GM19468 (cell line): ENCODE measurements at regions not wholly inside any gene's neighbourhood (a gene's known extent, or its start where the extent isn't known, plus 50 kb on each side); places are given as distances from the start of the nearest gene placed in this dataset.

Experiments used
- ATAC-seq: cut with Tn5 transposase; IDR thresholded peaks from one replicate; pipeline ENCODE4 v1.9.1; 2021; ENCODE audit warnings: mild to moderate bottlenecking, moderate library complexity, moderate number of reproducible peaks; ENCODE audit not compliant: unreplicated experiment; ENCODE audit errors: extremely low read depth

DNA sequence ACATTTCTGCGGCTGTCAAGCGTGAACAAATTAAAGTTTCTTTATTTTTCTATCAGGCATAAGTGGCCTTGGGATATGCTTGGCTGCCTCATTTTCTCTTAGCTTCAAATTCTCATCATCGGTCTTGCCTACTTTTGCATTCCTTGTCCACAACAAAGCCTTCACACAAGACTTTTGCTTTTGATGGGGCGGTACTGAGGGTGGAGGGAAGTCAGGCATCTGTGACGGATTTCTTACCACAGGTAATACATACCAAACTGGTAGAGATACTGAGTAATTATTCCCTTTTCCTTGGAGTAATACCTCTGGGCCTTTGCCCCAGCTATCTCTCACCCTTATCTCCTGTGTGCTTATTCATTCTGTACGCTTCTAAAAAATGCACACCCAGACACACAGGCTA lies 468.3 kb upstream of the RGPD4 start:
- ATAC-seq, result no peak

DNA sequence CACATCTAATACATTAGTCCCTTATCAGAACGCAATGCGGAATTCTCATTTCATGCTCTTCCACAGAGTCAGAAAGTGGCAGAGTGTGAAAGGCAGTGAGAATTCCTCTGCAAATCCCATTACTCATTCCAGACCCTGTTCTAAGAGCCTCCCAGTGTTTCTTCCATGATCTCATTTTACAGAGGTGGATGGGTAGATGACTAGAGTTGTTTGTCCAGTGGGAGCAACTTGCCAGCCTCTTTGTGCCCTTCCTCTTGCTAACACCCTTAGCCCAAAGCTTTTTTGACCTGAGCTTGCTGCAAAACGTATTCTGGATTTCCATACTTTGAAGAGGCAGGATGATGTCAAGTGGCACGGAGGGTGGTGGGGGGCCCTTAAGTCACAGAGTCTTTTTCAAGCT lies 467.7 kb upstream of the RGPD4 start:
- no peak for ATAC-seq

DNA sequence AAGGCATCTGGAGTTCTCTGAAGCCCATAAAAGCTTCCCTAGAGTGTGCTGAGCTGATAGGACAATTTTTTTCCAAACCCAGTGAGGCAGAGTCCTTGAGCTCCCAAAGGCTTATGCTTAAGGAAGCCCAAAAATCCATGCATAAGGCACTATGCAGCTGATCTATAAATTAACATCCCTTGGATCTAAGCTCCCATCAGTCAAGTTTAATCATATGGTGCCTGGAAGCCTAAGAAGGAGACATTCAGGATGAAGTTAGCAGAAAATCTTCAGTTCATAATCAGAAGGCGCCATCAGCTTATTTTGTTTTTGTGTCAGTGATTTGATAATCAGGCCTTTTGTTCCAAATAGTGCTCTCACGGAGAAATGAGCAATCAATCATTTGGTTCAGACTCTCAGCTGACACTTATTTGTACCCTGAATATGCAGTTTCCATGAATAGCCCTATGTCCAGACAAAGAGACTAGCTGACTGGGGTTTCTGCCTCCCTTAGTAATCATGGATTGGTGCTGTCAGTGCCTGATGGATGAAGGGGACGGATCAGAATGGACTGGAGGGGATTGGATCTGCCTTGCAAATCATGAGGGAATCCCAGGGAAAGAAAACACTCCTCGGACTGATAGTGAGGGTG lies 464.8 kb upstream of the RGPD4 start:
- ATAC-seq, result no peak

DNA sequence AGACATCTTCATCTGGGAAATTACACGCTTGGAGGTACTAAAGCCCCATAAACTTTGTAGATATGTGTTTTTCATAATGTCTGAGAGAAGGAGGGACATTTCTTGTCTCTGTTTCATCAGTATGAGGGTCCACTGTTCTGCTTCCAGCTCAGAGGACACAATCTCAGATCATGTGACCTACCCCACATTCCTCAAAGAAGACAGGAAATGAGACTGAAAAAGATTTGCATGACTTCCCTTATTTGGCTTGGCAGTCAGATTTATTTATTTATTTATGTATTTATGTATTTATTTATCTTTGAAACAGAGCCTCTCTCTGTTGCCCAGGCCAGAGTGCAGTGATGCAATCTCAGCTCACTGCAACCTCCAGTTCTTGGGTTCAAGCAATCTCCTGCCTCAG lies 463.7 kb upstream of the RGPD4 start:
- ATAC-seq, result no peak

DNA sequence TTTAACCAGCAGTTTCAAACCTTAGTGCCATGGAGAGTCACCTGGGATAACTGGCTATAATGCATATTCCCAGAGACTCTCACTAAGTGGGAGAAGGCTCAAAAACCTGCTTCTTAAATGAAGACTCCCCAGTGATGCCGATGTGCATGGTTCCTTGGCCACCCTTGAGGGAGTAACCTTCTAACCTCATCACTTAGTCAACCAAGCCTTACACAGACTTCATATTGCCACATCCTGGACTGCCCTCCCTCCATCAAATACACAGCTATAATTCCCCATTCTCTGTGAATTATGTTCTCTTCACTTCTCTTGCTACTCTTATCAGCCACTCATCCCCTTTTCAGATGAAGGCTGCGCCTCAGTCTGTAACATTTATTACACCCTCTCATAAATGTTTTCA lies 462.9 kb upstream of the RGPD4 start:
- no peak for ATAC-seq

DNA sequence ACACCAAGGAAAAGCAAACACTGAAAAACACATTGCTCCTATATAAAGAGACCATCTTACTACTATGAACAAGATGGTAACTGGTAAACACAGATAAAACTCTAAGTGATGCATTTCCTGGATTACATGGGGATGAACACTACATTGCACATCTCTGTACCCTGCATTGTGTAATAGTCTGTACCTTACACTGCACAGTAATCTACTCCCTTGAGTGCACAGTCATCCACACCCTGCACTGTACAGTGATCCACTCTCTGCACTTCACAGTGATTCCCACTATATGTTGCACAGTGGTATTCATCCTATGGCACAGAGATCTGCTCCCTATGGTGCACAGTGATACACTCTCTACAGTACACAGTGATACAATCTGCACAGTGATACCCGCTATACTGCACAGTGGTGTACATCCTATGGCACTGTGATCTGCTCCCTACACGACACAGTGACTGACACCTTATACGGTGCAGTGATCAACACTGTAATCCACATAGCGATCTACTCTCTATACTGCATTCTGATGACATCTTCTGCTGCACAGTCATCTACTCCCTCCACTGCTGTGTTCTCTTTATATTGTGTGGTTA lies 462.2 kb upstream of the RGPD4 start:
- no peak for ATAC-seq

DNA sequence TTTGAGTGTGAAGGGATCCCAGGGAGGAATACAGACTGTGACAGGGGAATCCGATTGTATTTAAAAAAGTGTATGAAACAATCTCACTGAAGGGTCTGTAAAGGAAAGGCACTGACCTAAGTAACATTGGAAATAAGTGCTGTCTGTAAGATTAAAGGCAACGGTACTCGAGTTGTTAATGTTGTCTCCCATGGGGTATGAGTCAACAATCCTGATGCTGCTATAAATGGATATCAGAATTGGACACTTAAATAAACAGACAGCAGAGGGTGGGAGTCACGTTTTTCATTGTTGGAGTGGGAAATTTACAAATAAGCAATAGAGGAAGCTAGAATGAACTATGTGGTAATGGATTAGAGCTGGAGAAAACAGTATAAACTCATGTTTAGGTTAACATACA lies 452.4 kb upstream of the RGPD4 start:
- ATAC-seq, result no peak

DNA sequence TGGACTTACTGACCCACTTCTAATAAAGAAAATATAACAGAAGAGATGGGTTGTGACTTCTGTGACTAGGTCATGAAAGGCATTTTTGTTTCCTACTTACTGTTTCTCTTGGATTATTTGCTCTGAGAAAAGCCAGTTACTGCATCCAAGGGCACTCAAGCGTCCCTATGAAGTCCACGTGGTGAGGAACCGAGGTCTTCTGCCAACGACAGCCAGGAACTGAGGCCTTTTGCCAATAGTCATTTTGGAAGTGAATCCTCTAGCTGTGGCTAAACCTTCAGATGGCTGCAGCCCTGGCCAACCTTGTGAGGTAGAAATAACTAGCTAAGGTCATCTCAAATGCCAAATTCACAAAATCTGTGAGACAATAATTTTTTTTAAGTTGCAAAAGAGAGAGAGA lies 449.8 kb upstream of the RGPD4 start:
- no peak for ATAC-seq

DNA sequence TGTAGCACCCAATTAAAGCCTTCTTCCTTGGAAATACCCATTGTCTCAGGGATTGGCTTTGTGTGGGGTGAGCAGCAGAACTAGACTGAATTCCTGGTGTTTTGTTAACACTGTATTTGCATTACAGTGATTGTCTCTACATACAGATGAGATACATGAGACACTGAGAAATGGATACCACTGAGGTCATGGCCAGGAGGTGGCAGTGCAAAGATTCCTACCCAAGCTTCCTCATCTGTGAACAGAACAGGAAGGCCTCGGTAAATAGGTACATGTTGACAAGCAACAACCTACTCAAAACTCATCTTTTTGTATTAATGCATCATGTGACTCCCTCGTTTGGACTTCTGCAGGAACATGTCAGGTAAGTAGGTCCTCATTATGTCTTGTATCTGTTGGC lies 445.8 kb upstream of the RGPD4 start:
- ATAC-seq, result no peak

DNA sequence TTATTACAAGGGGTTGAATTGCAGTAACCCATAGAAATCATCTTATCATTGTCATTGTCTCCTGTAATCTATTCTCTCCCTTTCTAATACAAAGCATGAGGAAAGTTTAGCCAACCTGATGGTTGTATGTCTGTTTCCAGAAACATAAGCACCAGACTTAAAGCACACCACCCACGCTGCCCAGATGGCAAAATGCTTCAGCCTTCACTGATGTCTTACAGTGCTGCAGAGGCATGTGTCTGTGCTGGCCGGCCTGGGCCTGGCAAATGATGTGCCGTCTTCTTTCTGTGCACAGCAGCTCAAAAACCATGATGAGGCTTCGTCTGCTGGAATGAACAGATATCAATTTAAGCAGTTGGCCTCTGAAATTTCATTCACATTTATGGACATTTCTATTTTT lies 443.0 kb upstream of the RGPD4 start:
- ATAC-seq, result no peak

DNA sequence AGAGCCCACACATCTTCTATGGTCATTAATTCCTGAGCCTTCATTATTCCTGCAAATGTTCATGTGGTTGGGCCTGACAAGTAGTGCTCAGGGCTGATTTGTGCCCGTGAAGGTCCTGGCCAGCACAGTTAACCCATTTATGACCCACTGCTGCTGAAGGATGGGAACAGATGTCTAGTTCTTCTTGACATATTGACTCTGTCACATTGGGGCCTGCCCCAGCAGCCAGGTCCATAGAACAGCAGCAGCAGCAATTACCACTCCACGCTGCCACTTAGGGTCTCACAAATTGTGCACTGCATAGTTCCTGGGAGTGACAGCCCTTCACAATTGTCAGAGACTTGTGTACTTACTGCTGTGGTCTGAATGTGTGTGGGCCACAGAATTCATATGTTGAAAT lies 442.3 kb upstream of the RGPD4 start:
- ATAC-seq, result no peak

DNA sequence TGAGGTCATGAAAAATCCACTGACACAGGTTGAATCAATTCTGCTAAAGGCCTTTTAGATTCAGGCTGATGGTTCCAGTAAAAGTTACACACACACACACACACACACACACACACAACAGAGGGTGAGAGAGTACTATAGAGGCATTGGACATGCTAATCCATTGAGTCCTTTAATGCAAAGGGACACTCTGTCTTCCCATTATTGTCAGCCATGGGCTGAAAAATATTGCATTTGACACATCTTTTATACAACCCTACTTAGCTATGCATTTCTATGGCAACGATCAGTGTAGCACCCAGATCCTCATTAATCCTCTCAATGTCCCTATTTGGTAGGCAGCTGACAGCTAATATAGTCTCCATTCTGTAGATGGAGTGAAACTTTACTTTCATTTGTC lies 440.8 kb upstream of the RGPD4 start:
- no peak for ATAC-seq

DNA sequence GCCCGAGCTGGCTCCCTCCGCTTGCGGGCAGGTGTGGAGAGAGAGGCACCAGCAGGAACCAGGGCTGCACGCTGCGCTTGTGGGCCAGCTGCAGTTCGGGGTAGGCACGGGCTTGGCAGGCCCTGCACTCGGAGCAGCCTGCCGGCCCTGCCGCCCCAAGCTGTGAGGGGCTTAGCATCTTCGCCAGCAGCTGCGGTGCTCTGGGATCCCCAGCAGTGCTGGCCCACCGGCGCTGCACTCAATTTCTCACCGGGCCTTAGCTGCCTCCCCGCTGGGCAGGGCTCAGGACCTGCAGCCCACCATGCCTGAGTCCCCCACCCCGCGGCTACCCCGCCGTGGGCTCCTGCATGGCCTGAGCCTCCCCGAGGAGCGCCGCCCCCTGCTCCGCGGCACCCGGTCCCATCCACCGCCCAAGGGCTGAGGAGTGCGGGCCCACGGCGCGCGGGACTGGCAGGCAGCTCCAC lies 434.4 kb upstream of the RGPD4 start:
- ATAC-seq, result no peak

DNA sequence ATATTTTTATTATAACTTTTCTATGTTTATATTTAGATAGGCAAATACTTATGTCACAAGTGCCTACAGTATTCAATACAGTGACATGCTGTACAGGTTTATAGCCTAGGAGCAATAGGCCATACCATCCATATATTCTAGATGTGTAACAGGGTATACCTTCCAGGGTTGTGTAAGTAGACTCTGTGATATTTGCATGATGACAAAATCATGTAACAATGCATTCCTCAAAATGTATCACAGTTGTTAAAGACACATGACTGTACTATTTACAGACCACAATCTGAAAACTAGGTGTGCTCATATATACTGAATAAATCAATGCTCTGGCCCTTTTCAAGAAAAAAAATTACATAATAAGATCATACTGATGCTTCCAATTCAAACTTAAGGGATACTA lies 433.2 kb upstream of the RGPD4 start:
- ATAC-seq, result no peak

DNA sequence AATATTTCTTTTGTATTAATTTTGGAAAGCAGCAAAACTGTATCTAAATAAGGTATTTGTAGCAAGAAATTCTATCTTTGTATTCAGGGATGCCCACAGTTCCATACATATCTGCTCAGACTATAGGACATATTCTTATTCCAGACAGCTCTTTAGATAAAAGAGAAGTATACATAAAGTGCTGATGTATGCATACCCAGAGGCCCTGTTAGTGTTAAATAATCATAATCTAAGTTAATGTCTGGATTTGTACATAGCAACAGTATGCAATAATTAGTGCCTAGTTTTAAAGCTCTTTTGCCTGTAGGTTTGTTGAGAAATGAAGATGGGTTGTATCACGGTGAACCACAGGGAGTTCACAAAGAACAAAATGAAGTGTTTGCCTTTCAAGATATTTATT lies 428.0 kb upstream of the RGPD4 start:
- ATAC-seq, result no peak

DNA sequence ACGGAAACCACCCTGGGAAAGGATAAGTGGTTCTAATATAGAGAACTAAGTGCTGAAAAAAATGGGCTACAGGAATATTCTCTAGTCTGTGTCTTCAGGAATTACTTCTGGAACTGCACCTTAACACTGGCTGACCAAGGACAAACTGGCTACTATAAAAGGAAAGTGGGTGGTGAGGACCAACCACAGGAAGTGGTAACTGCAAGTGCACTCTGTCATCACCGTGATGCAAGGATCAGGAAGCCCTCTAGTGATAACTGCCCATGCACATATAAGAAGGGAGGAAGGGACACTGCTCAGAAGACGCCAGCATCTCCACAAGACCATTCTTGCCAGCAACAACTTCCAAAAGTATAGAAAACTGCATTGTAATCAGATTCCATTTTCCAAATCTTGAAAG lies 424.4 kb upstream of the RGPD4 start:
- ATAC-seq, result no peak

DNA sequence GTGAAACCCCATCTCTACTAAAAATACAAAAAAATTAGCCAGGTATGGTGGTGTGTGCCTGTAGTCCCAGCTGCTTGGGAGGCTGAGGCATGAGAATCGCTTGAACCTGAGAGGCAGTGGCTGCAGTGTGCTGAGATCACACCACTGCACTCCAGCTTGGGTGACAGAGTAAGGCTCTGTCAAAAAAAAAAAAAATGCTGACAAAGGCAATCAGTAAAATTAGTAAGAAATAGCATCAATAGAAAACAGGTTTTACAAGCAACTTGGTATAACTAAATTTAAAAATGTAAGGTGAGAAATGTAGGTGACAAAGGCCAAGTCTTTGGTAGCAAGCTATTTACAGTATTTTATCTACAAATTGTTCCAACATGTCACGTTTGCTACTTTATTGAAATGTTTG lies 421.4 kb upstream of the RGPD4 start:
- ATAC-seq, result no peak

DNA sequence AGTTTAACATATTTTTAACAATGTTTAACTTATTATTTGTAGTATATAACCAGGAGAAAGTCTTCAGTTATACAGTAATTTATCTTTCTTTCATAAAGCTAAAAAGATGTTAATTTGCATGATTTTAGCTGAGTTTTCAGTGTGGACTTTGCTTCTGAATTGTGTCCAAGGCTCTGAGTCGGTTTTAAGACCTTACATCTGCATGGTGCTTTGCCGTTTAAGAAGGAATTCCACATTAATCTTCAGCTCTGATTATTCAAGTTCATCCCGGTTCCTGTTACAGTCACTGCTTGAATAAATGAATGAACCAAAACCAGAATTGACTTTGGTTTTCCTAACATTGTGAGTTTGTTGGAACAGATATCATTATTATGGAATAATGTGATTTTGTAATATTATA lies 419.7 kb upstream of the RGPD4 start:
- no peak for ATAC-seq

DNA sequence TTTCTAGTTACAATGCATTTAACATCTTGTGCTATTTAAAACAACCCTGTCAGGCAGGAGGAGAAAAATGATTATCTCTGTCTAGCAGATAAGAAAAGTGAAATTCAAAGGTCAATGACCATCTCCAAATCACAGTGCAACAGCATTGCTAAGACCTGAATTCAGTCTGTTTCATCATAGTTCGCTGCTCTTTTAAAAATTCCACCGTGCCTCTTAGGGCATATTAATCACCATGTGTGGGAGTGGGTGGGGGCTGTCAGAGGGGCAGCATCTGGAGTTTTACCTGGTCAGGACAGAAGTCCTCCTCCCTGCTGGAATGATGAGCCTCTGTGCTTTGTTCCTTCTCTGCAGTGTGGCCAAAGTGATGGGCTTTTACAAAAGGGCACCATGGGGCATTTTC lies 418.7 kb upstream of the RGPD4 start:
- ATAC-seq, result no peak

DNA sequence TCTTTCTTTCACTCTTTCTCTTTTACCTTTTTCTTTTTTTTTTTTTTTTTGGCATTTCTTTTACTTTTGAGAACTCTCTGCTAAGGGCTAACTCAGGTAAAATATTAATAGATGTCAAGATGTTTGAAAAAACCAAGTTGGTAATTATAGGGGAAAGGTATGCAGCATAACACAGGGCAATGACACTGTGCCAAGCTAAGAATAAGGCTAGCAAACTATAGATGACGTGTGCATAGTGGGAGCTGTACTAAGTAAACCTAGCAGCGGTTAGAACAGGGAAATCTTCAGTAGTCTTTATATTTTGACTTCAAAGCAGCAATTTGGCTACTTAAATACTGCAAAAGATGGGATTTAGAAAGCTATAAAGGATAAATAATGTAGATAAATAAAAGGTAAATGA lies 415.4 kb upstream of the RGPD4 start:
- no peak for ATAC-seq

DNA sequence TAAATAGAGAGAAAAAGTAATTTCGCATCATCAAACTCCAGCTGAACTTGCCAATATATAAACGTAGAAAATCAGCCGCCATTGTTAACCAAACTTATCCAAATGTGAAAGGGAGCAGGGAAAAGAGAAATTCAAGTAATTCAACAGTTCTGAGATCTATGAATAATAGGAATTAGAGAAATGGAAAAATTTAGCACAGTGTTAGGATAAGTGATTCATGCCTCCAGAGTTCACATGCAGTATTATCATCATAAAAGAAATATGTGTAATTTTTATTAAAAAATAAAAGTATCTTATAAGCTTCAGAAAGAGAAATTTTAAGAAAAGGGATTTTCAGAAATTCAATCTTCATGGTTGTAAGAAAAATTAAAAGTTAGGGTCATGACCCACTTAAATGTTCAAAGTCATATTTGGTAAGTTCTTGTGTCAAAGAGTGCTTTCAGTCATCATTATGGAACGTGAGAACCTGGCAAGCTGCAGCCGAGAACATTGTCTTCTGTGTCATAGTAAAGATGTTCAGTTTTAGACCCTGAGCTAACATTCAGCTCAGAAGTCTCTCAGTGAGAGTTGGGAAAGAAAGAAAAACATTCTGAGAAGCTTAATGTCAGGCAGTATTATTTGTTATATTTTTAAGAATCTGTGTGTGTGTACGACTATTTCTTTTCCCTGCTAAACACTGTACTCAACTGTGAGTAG lies 414.3 kb upstream of the RGPD4 start:
- ATAC-seq, result no peak

DNA sequence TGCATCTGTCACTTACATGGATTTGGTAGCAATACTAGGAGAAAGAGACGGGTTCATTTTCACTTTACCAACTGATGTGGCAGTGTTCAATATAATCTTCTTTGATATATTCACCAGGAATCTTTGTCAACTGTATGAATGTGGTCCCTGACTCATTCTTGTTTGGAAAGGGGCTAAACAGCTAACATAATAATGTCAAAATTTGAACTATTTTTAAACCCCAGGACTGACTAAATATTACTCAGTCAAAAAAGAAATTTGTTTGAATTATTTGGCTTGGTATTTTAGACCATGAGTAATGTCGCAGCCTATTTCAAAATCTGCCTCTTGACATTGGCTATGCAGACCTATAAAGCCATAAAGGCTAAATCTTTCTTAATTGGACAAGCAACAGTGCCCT lies 413.7 kb upstream of the RGPD4 start:
- no peak for ATAC-seq
